IPS-NIHi7 (cell line): ENCODE measurements at regions not wholly inside any gene's neighbourhood (a gene's known extent, or its start where the extent isn't known, plus 50 kb on each side); places are given as distances from the start of the nearest gene placed in this dataset.
A peak's percentile ranks its signal among the peaks of the same experiment; 100 is the strongest.
"Not testable (repeated sequence)": the region's sequence is repeated elsewhere in the genome, so short reads cannot be mapped to it uniquely, and the experiment has no call there.

Source experiments
- DNase-seq: peaks from one replicate; pipeline ENCODE4 v3.0.0; 2012; ENCODE audit warnings: mixed read lengths; ENCODE audit errors: extremely low spot score

DNA sequence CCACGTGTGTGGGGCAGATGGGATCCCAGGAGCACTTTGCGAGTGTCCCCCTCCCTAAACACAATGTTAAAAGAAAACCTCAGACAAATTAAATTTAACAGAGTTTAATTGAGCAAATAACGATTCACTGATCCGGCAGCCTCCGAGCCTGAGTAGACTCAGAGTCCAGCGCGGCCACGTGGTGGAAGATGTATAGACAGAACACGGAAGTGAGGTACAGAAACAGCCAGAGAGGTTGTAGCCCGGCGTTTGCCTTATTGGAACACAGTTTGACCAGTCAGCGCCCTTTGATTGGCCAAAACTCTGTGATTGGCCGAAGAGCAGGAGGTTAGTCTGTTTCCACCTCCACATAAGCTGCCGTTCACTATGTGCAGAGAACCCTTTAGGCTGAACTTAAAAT lies 363.0 kb upstream of the IRX2 start:
- DNase-seq: no peak

DNA sequence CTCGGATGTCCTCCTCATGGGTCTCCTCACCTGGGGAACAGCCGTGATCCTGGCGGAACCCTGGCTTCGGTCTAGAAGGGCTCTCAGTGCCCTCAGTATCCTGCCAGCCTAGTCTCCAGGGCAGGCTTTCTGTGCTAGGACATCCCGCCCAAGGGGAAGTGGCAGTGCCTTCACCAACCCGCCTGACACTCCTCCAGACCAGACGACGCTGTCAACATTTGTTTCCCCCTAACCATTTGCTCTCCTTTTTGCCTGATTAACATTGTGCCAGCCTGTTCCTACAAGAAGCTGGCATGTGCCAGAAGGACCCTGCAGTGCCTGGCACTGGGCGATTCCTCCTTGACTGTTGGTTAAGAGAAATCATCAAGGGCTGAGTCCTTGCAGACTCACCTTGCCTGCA lies 358.9 kb upstream of the IRX2 start:
- no peak for DNase-seq

DNA sequence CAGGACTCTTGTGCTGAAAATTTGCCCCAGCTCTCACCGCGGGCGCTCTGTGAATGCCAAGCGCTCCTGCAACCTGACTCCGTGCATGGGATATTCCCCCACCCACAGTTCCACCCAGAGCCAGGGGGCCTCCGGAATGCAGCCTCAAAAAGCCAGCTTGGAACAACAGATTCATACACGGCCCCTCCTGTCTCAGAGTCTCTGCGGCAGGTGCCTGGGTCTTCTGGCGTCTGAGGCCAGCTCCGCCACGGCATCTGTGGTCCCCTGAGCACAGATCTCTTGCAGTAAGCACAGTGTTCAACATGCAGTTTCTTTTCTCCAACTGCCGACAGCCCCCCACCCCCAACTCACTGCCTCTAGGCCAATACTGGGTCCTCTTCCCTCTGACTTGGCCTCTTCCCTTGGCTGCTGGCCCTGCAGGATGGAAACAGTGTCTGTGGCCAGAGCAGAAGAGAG lies 355.7 kb upstream of the IRX2 start:
- no peak for DNase-seq

DNA sequence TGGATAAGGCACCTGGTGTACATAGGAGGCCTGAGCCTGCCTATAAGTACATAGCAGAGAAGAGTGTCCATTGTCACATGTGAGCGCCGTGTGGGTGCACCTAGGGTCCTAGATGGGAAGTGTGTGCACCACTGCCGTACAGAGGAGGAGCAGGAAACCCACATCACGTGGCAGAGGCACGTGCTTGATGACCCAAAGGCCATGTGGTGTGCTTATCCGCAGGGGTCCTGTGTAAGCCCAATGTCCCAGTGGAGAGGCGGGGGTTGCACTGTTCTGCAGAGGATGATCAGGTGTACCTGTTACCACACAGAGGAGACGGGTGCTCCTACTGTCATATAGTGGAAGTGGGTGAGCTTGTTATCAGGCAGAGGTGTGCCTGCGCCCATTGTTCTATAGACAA lies 354.1 kb upstream of the IRX2 start:
- no peak for DNase-seq

DNA sequence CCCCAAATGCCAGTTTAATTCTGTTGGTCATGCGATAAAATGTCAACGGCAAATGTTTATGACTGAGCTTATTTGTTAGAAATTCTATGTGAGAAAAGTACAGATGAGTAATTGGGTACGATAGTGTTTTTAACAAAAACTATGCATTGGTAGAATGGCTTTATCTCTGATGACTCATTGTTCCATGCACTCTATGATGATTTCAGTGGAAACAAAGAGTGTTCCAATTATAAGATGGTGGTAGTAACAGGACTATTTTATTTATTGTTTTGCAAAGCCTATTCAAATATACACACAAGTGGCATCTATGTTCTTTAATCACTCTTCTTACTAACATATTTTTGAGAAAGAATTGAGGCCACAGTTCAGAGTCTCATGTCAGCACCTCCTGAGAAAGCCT lies 353.7 kb upstream of the IRX2 start:
- no peak for DNase-seq

DNA sequence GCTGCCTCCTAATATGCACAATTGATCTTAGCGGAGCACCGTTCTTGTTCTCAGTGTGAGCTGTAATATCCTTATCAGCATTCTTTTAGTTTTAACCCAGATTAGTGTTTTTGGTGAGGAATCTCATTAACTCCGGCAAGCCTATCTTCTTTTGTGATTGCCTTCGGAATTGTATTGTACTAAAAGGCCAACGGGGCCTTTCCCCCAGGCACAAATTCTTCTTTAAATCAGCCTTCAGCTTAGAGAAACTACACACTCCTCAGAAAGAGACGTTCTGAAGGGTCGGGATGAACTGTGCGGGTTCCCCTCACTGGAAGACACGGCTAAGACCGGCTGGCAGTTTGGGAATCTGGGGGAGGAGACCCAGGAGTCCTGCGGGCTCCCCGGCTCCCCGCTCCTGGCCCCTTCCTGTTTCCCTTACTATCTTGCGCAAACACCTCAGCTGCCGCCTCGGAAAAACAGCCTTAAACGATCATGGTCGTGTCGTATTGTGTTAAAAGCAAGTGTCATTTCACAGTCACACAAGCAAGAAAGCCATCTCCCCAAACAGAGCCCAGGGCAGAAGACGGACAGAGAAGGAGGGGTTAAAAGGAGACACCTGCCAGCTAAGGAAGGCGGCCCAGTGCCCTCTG lies 353.1 kb upstream of the IRX2 start:
- DNase-seq: no peak

DNA sequence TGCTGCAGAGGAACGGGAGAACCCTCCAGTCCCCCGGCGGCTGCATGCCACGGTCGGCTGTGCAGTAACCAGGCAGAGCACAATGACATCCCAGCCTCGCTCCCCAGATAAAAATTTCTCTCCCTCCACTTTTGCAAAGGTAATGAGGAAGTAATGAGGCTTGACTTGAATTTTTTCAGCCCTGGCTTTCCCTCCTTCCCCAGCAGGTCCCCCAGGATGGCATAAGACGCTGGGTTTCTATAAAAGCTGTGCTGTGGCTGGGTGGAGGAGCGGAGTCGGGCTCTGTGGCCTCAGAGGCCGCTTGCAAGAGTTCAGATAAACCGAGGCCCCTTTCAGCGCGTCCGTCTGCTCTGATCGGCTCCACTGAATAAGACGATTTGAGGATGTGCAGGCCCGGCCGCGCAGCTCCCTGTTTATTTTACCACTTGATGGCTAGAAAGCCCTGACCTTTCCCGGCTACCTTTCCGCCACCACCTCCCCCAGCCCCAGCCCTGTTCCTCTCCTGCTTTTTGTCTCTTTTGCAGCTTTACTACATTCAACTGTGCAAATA lies 351.9 kb upstream of the IRX2 start:
- DNase-seq: no peak

DNA sequence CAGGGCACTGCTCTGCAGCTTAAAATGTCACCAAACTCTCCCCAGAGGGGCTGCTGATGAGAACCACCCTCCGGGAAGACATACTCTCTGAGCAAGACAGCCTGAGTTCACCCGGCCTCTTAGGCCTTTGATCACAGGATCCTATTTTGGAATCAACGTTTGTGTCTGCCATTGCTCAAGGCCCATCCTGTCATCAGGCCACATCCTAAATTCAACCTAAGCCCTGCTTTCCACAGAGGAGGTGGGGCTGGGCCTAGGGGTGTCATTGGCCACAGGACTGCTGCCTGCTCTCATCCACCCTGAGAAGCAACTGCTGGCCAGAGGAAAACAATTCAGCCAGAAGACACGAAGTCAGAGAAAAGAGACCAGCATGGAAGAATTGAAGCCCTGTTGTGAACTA lies 351.1 kb upstream of the IRX2 start:
- DNase-seq: no peak

DNA sequence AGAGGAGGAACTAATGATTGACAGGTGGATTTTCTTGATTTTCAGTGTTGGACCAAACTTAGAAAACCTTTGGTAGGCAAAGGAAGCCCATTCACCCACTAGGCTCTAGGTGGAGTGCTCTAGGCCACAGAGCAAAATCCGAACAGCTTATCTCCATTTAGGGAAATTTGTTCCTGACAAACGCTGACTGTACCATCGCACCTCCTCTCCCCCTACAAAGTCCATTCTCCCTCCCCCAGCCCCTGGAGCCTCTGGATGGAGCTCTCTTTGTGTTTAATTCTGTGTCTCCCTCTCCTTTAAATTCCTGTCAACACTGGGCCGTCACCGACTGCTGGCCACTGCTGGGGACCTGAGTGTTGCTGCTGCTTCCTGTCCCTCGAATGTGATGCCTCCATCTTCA lies 350.1 kb upstream of the IRX2 start:
- no peak for DNase-seq

DNA sequence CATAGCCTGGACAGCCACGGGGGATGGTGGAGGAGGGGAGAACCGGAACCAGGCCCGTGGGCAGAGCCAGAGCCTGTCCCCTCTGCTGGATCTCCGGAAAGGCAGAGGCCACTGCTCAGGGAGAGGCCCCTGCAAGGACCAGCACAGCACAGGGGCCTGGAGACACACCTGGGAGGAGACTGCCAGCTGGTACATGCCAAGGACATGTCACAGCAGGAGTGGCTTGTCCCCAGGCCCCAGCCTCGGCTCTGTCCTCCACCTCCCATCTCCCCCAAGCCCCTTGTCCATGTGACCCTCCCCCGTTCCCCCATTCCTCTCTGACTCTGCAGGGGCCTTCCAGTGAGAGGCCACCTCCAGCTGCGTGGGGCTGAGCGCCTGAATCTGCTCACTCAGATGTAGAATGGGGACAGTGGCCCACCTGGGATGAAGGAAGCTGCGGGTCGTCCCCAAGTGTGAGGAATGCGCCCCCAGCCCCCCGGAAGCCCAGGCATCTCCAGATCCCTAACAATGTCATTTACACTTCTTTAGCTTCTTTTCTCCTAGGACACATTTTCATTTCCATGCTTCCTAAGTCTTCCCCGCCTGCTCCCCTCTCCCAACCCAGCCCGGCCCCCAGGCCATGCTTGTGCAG lies 349.6 kb upstream of the IRX2 start:
- DNase-seq: peak; percentile 60

DNA sequence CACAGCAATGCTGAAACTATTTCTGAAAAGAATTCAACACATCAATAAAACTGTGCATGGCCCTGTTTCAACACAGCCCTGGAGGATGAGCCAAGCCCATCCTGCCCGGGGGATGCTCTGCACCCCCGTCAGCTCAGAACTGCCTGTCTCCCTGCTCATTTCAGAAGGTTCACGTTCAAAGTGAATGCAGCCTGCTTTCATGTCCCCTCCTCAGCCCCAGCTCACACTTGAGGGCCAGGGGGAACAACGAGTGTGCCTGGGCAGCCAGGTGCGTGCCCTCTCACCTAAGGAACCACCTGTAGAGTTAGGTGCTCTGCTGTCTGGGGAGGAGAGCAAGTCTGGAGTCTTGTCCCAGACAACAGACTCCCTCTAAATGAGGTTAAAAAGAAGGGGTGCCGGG lies 348.5 kb upstream of the IRX2 start:
- DNase-seq: no peak

DNA sequence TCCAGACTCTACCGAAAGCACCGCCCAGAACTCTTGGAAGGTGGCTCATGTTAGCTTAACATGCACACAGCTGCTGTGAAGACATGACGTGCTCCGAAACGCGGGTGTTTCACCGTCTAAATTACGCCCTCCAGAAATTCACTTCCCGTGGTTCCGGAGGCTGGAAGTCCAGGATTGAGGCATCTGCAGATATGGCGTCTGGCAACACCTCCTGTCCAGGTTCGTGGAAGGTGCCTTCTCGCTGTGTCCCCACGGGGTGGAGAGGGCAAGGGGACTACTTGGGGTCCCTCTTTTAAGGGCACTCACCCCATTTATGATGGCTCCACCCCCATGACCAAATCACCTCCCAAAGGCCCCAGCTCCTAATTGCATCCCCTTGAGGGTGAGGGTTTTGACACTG lies 348.0 kb upstream of the IRX2 start:
- no peak for DNase-seq

DNA sequence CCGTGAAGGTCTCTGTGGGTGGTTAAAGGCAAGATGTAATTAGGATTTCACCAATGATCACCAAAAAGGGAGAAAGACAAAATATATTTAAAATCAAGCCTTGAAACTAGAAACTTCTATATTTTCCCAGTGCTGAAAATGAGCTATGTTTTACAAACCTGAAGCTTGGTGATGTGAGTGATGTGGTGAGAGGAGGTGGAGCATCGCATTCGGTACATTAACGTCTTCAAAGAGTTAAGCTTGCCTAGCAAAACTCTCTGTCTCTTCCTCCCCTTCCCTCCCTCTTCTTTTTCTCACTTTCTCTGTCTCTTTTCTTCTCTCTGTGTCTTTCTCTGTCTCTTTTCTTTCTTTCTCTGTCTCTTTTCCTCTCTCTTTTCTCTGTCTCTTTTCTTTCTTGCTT lies 347.3 kb upstream of the IRX2 start:
- DNase-seq: no peak

DNA sequence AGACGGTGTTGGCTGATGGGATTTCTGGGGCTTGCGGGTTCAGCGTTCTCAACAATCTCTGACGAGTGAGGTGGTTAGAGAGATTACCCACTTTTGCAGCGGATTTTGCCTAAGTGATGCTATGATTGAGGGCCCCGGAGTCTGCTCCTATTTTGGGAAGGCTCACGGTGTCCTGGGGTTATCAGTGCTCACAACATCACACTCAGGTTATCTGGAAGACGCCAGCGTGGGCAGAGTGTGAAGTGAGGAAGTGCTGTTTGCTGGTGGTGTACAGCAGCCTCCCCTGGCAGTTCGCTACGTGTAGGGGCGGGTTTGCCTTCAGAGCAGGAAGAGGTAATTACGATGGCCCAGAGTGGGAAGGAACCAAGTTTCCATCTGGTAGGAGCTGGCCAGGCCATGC lies 341.2 kb upstream of the IRX2 start:
- no peak for DNase-seq

DNA sequence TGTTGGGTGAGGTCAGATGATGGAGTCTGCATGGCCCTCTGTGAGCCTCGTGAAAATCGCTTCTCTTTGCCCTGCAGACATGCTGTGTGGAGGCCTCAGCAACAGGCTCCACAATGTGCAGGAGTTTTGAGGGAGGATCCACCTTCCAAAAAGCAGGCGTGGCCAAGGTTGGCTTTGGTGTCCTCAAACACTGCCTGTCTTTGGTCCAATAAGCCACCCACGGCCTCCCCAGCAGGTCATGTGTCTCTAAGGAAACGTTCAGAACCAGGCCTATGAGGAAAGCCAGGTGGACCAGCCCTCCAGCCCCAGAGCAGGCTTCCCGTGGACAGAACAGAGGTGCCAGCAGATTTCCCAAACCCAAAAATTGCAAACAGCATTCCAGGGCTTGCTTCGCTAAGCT lies 340.7 kb upstream of the IRX2 start:
- DNase-seq: no peak

DNA sequence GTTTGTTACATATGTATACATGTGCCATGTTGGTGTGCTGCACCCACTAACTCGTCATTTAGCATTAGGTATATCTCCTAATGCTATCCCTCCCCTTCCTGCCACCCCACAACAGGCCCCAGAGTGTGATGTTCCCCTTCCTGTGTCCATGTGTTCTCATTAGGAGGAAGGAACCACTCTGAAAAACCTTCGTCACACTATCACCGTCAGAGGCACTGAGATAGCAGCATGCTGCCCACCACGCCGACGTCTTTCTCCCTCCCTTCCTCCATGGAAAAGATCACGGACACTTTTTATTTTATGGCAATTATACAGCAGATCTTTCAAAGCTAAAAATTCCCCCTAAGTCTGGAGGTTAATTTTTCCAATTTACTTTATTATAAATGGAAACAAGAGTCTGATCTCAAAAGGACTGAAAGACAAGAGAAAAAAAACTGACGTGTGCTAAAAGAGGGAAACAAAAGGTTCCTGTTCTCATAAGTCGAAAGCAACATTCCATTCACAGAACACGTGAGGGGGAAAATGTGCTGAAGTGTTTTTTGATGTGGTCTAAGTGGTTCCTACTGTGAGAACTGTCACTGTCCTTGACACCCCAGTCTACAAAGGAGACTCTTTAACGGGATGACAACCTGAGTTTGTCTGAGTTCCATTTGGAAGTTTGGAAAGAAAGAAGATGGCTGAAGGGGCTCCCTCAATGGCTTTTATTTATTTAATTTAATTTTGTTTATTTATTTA lies 339.7 kb upstream of the IRX2 start:
- DNase-seq: no peak

DNA sequence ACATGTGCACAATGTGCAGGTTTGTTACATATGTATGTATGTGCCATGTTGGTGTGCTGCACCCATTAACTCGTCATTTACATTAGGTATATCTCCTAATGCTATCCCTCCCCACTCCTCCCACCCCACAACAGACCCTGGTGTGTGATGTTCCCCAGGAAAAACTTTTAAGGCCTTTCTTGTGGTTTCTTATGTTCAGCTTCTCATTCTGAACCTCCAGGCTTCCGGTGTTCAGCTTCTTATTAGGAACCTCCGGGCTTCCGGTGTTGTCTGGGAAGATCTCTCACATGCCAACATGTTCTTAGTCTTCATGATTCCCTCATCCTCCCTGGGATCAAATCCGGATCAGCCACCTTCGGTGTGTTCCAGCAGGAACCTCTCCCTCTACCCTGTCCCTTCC lies 338.8 kb upstream of the IRX2 start:
- DNase-seq: not testable (repeated sequence)

DNA sequence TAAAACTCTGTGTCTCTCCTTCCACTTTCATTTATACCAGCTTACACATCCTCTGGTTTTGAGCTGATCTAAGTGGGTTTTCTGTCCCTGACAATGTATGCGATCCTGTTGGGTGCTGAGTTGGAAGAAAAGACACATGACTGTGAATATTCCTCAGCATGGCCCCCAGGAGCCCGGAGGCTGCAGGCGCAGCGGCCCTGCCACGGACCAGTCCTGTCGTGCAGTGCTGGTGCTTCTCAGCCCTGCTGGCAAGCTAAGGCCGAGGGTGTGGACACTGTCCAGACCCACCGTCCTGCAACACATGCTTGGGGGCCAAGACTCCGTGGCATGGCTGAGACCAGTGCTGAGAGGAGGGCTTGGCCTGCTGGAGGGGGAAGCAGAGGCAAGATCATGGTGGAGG lies 328.9 kb upstream of the IRX2 start:
- DNase-seq: no peak

DNA sequence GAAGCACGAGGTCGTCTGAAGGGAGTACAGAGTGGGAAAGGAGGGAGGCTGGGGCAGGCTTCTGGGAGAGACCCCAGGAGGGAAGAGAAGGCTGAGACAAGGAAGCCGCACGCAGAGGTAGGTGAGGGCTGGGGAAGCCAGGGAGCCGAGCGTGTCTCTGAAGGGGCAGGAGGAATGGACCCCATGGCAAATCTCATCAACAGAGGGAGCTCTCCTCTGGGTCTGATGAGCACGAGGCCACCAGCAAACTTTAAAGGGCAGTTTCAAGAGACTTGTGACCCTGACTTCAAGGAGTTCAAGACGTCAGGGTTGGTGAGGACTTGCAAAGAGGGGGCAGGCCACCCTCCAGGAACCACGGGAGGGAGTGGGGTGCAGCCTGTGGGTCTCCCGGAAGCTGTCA lies 326.2 kb upstream of the IRX2 start:
- DNase-seq: peak; percentile 69

DNA sequence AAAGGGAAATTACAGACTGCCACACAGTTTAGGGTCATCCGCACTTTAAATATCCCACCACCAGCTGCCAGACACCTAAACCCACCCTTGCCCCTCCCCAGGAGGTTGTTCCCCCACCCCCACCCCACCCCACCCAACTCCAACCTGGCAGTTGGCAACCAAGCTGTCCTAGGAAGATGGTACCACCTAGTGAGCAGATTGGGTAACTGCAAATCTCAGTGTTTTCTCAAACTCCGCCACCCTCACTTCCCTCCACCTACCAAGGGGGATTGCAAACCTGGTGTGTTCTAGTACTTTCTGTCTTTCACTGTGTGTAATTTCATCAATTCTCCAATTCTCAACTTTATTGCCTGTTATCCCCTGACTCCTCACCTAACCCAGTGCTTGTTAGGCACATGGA lies 323.8 kb upstream of the IRX2 start:
- no peak for DNase-seq

DNA sequence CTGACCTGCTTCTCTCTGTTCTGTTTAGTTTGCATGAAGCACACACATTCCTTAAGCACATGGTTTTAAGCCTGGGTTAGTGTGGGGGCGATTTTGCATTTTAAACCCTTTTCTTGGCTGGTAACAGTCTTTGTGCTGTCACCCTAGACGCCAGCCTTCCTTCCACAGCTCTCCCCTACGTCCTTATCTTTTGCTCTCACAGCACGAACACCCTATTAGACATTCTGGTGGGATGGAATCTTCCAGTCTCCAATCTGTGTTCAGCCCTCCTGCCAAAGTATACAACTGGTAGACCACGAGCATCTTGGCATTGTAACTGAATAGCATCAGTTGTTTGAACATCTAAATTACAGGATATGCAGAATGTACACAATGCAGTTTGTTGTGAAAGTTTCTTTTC lies 316.9 kb upstream of the IRX2 start:
- DNase-seq: no peak

DNA sequence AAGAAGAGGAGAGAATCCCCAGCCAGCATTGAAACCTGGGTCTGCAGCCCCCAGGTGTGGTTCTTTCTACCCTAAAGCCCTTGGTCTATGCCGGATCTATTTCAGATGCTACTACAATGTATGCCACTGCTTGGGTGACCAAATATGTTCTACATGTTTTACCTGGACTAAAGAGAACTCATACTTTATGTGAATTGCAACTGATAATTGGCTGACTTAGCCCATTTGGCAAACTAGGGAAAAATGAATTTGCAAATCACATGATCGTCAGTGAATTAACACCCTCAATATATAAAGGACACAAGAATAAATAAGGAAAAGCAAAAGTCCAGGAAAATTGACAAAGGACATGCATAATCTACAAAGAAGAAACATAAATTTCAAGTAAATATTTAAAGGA lies 308.8 kb upstream of the IRX2 start:
- DNase-seq: no peak

DNA sequence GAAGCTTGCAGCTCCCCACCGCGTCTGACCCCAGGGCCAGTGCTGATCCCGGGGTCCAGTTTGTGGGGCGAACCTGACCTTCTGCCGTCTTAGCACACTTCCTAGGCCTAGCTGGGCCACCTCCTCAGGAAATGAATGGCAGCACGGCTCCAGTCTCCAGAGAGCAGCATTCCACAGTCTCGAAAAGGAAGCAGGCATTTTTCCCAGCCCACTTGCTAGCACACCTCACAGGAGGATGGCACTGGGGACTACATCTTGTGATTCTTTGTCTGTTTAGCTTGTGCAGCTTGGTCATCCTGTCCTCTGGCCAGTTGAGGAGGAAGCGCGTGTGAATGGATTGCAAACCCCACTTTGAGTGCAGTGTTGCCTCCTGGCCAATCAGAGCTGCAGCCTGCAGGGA lies 308.0 kb upstream of the IRX2 start:
- no peak for DNase-seq
